Left ventricle myocardium inferior (tissue), 1 donor: ENCODE measurements at regions not wholly inside any gene's neighbourhood (a gene's known extent, or its start where the extent isn't known, plus 50 kb on each side); places are given as distances from the start of the nearest gene placed in this dataset.

Source experiments
- DNase-seq: peaks from one replicate; pipeline ENCODE4 v3.0.0-alpha.2; 2020
- H3K27ac ChIP-seq: fragments of 200-600 bp; replicated peaks from 2 replicates; pipeline ENCODE4 v1.8.0; 2021
- H3K27me3 ChIP-seq: fragments of 200-600 bp; 2 replicates; pipeline ENCODE4 v1.8.0; 2021; ENCODE audit warnings: low read depth
- H3K36me3 ChIP-seq: fragments of 200-600 bp; 2 replicates; pipeline ENCODE4 v1.8.0; 2021
- H3K4me1 ChIP-seq: fragments of 200-600 bp; 2 replicates; pipeline ENCODE4 v1.8.0; 2021
- H3K4me3 ChIP-seq: fragments of 200-600 bp; 2 replicates; pipeline ENCODE4 v1.8.0; 2021; ENCODE audit warnings: mild to moderate bottlenecking, moderate library complexity
- H3K9me3 ChIP-seq: fragments of 200-600 bp; replicated peaks from 2 replicates; pipeline ENCODE4 v1.8.0; 2021
- CTCF ChIP-seq: fragments of 200-600 bp; IDR thresholded peaks from 2 replicates; pipeline ENCODE4 v1.8.0; 2021; ENCODE audit warnings: antibody characterized with exemption, mild to moderate bottlenecking, borderline replicate concordance
- intact Hi-C: fragments of 100-400 bp; cut with micrococcal nuclease; formaldehyde crosslinking; loops from one replicate; pipeline ENCODE4 v1.11.0; 2022
- donor health status: DM: no; HTN: yes; CAD: no; lungs with severe emphysema.

GRCh38 chr6:44725070-44725469 is 337.6 kb downstream of the CDC5L start:
- Histone ChIP-seq H3K36me3 (no peaks in the 10 kb centered on the region), H3K4me3 (no peak overlapping the region), H3K4me1 (no peaks in the 10 kb centered on the region), H3K27me3 (peaks cover 21% of the 10 kb centered on the region), H3K9me3 (no peaks in the 10 kb centered on the region), H3K27ac (no peak overlapping the region)
- no peak for TF ChIP-seq CTCF
- intact Hi-C loops: no loop called here
- DNase-seq: no peak

GRCh38 chr6:44727651-44728630 is 340.4 kb downstream of the CDC5L start:
- H3K4me3 ChIP-seq: no peak overlapping the region
- intact Hi-C loops: no loop called here

GRCh38 chr6:44730771-44731391 is 343.4 kb downstream of the CDC5L start:
- Histone ChIP-seq H3K9me3 (no peaks in the 10 kb centered on the region), H3K27me3 (peaks cover 16% of the 10 kb centered on the region), H3K27ac (no peak overlapping the region), H3K36me3 (no peaks in the 10 kb centered on the region), H3K4me1 (peaks cover 3% of the 10 kb centered on the region), H3K4me3 (no peak overlapping the region)
- intact Hi-C loops: no loop called here
- TF ChIP-seq CTCF: no peak
- no peak for DNase-seq

More at GRCh38 chr6:44727651-44728630, 340.4 kb downstream of the CDC5L start:
- peaks cover 16% of the 10 kb centered on the region for H3K27me3 ChIP-seq
- no peaks in the 10 kb centered on the region for H3K4me1 ChIP-seq
- H3K9me3 ChIP-seq: no peaks in the 10 kb centered on the region
- DNase-seq: no peak
- no peak overlapping the region for H3K27ac ChIP-seq
- no peak for TF ChIP-seq CTCF
- no peaks in the 10 kb centered on the region for H3K36me3 ChIP-seq

- H3K27ac ChIP-seq: no peak overlapping the region
- no peaks in the 10 kb centered on the region for H3K36me3 ChIP-seq
- no peaks in the 10 kb centered on the region for H3K9me3 ChIP-seq
- H3K4me3 ChIP-seq: no peak overlapping the region
- H3K27me3 ChIP-seq: peaks cover 16% of the 10 kb centered on the region
- TF ChIP-seq CTCF: no peak
- intact Hi-C loops: no loop called here
- DNase-seq: no peak
- peaks cover 3% of the 10 kb centered on the region for H3K4me1 ChIP-seq
Measured at GRCh38 chr6:44731485-44732095, 344.1 kb downstream of the CDC5L start.

GRCh38 chr6:44732243-44732642 is 344.7 kb downstream of the CDC5L start:
- no peak for DNase-seq
- no peak for TF ChIP-seq CTCF

More at GRCh38 chr6:44732243-44732642, 344.7 kb downstream of the CDC5L start:
- intact Hi-C loops: no loop called here
- H3K36me3 ChIP-seq: no peaks in the 10 kb centered on the region
- H3K27me3 ChIP-seq: peaks cover 14% of the 10 kb centered on the region
- peaks cover 3% of the 10 kb centered on the region for H3K4me1 ChIP-seq
- no peak overlapping the region for H3K4me3 ChIP-seq
- H3K9me3 ChIP-seq: no peaks in the 10 kb centered on the region
- H3K27ac ChIP-seq: no peak overlapping the region
